ENCODE measurements at regions not wholly inside any gene's neighbourhood (a gene's known extent, or its start where the extent isn't known, plus 50 kb on each side); places are given as distances from the start of the nearest gene placed in this dataset.
"Not testable (repeated sequence)": the region's sequence is repeated elsewhere in the genome, so short reads cannot be mapped to it uniquely, and the experiment has no call there.

GRCh38 chr4:118516107-118516506 lies 163.3 kb upstream of the PRSS12 start:
- H3K27me3 Mint-ChIP-seq (ENCODE audit: low read depth); H3K4me1 Mint-ChIP-seq; H3K27ac Mint-ChIP-seq; H3K4me3 Mint-ChIP-seq; H3K9me3 Mint-ChIP-seq; H3K36me3 Mint-ChIP-seq; DNase-seq (ENCODE audit: low spot score in 2 of 2, unreplicated experiment in 2 of 2): not testable (repeated sequence)

- DNase-seq (ENCODE audit: low spot score in 2 of 2, unreplicated experiment in 2 of 2); H3K27ac Mint-ChIP-seq; H3K27me3 Mint-ChIP-seq (ENCODE audit: low read depth); H3K9me3 Mint-ChIP-seq; H3K4me3 Mint-ChIP-seq; H3K36me3 Mint-ChIP-seq; H3K4me1 Mint-ChIP-seq: not testable (repeated sequence)
Observed at GRCh38 chr4:118530107-118530506, 155.1 kb upstream of the METTL14 start.

GRCh38 chr4:118531947-118532346 lies 153.2 kb upstream of the METTL14 start:
- not testable (repeated sequence) for H3K36me3 Mint-ChIP-seq; H3K4me3 Mint-ChIP-seq; H3K4me1 Mint-ChIP-seq; H3K9me3 Mint-ChIP-seq; H3K27ac Mint-ChIP-seq; H3K27me3 Mint-ChIP-seq (ENCODE audit: low read depth); DNase-seq (ENCODE audit: low spot score in 2 of 2, unreplicated experiment in 2 of 2)

- not testable (repeated sequence) for H3K36me3 Mint-ChIP-seq; H3K4me3 Mint-ChIP-seq; H3K27me3 Mint-ChIP-seq (ENCODE audit: low read depth)
Observed at GRCh38 chr4:118535788-118536187, 149.4 kb upstream of the METTL14 start.

GRCh38 chr4:118539412-118540077 lies 145.6 kb upstream of the METTL14 start:
- H3K27me3 Mint-ChIP-seq (ENCODE audit: low read depth); DNase-seq (ENCODE audit: low spot score in 2 of 2, unreplicated experiment in 2 of 2); H3K27ac Mint-ChIP-seq; H3K4me3 Mint-ChIP-seq; H3K9me3 Mint-ChIP-seq; H3K36me3 Mint-ChIP-seq; H3K4me1 Mint-ChIP-seq: not testable (repeated sequence)

More at GRCh38 chr4:118535788-118536187, 149.4 kb upstream of the METTL14 start:
- not testable (repeated sequence) for H3K4me1 Mint-ChIP-seq; H3K27ac Mint-ChIP-seq; H3K9me3 Mint-ChIP-seq; DNase-seq (ENCODE audit: low spot score in 2 of 2, unreplicated experiment in 2 of 2)

GRCh38 chr4:118556576-118556975 lies 128.6 kb upstream of the METTL14 start:
- not testable (repeated sequence) for H3K36me3 Mint-ChIP-seq; H3K27me3 Mint-ChIP-seq (ENCODE audit: low read depth); H3K27ac Mint-ChIP-seq; H3K9me3 Mint-ChIP-seq; DNase-seq (ENCODE audit: low spot score in 2 of 2, unreplicated experiment in 2 of 2); H3K4me1 Mint-ChIP-seq; H3K4me3 Mint-ChIP-seq

GRCh38 chr4:118557298-118557851 lies 127.8 kb upstream of the METTL14 start:
- Mint-ChIP-seq H3K4me3 (no peak overlapping the region), H3K36me3 (no peaks in the 10 kb centered on the region), H3K4me1 (no peaks in the 10 kb centered on the region), H3K27me3 (ENCODE audit: low read depth) (no peaks in the 10 kb centered on the region), H3K27ac (no peak overlapping the region), H3K9me3 (no peaks in the 10 kb centered on the region)
- no peak for DNase-seq (ENCODE audit: low spot score in 2 of 2, unreplicated experiment in 2 of 2)
- no peak for TF ChIP-seq CTCF (IDR thresholded peaks at IDR 0.05; ENCODE audit: unreplicated experiment)

- not testable (repeated sequence) for H3K4me3 Mint-ChIP-seq; H3K9me3 Mint-ChIP-seq; H3K27me3 Mint-ChIP-seq (ENCODE audit: low read depth); H3K36me3 Mint-ChIP-seq; H3K4me1 Mint-ChIP-seq; DNase-seq (ENCODE audit: low spot score in 2 of 2, unreplicated experiment in 2 of 2); H3K27ac Mint-ChIP-seq
Observed at GRCh38 chr4:118558188-118558587, 127.0 kb upstream of the METTL14 start.

- H3K4me1 Mint-ChIP-seq; DNase-seq (ENCODE audit: low spot score in 2 of 2, unreplicated experiment in 2 of 2); H3K9me3 Mint-ChIP-seq; H3K36me3 Mint-ChIP-seq; H3K27ac Mint-ChIP-seq; H3K4me3 Mint-ChIP-seq; H3K27me3 Mint-ChIP-seq (ENCODE audit: low read depth): not testable (repeated sequence)
Observed at GRCh38 chr4:118561559-118561958, 123.6 kb upstream of the METTL14 start.

- not testable (repeated sequence) for H3K4me3 Mint-ChIP-seq; H3K4me1 Mint-ChIP-seq; H3K9me3 Mint-ChIP-seq; H3K27ac Mint-ChIP-seq; DNase-seq (ENCODE audit: low spot score in 2 of 2, unreplicated experiment in 2 of 2); H3K36me3 Mint-ChIP-seq; H3K27me3 Mint-ChIP-seq (ENCODE audit: low read depth)
Observed at GRCh38 chr4:118566003-118566513, 119.1 kb upstream of the METTL14 start.

- not testable (repeated sequence) for DNase-seq (ENCODE audit: low spot score in 2 of 2, unreplicated experiment in 2 of 2); H3K4me3 Mint-ChIP-seq; H3K4me1 Mint-ChIP-seq; H3K27ac Mint-ChIP-seq; H3K27me3 Mint-ChIP-seq (ENCODE audit: low read depth); H3K9me3 Mint-ChIP-seq; H3K36me3 Mint-ChIP-seq
Observed at GRCh38 chr4:118572991-118573390, 112.2 kb upstream of the METTL14 start.

- not testable (repeated sequence) for DNase-seq (ENCODE audit: low spot score in 2 of 2, unreplicated experiment in 2 of 2); H3K4me3 Mint-ChIP-seq; H3K27ac Mint-ChIP-seq; H3K9me3 Mint-ChIP-seq; H3K4me1 Mint-ChIP-seq; H3K27me3 Mint-ChIP-seq (ENCODE audit: low read depth); H3K36me3 Mint-ChIP-seq
Observed at GRCh38 chr4:118574251-118574913, 110.8 kb upstream of the METTL14 start.

GRCh38 chr4:118575057-118575456 lies 110.1 kb upstream of the METTL14 start:
- not testable (repeated sequence) for H3K4me1 Mint-ChIP-seq; DNase-seq (ENCODE audit: low spot score in 2 of 2, unreplicated experiment in 2 of 2); H3K4me3 Mint-ChIP-seq; H3K36me3 Mint-ChIP-seq; H3K27me3 Mint-ChIP-seq (ENCODE audit: low read depth); H3K27ac Mint-ChIP-seq; H3K9me3 Mint-ChIP-seq

All from mesothelial cell of epicardium (in vitro differentiated cells).